Bronchial epithelial cell (primary cell): ENCODE measurements at regions not wholly inside any gene's neighbourhood (a gene's known extent, or its start where the extent isn't known, plus 50 kb on each side); places are given as distances from the start of the nearest gene placed in this dataset.

Source experiments
- DNase-seq: peaks from one replicate; pipeline ENCODE4 v3.0.0-alpha.2; 2010; ENCODE audit warnings: low read depth
- FAIRE-seq: peaks from 2 replicates; lab custom pipeline; 2011; peaks lifted over from hg19 to GRCh38; lab: Jason Lieb, UNC
- H3K27me3 ChIP-seq: 2 replicates; pipeline ENCODE4 v1.5.1; 2011; ENCODE audit warnings: low read length; ENCODE audit not compliant: control insufficient read depth, insufficient read depth
- H3K36me3 ChIP-seq: 2 replicates; pipeline ENCODE4 v1.5.1; 2011; ENCODE audit warnings: low read length; ENCODE audit not compliant: control insufficient read depth, insufficient read depth
- H3K4me3 ChIP-seq: 2 replicates; pipeline ENCODE4 v1.5.1; 2011; ENCODE audit warnings: mild to moderate bottlenecking, low read depth, low read length, control low read depth
- TF ChIP-seq, protein P1 (sequence below): IDR thresholded peaks from 2 replicates; pipeline ENCODE4 v1.5.1; 2011; ENCODE audit warnings: mild to moderate bottlenecking, moderate library complexity, low read length, control low read depth, inconsistent platforms; ENCODE audit not compliant: insufficient read depth, severe bottlenecking

DNA sequence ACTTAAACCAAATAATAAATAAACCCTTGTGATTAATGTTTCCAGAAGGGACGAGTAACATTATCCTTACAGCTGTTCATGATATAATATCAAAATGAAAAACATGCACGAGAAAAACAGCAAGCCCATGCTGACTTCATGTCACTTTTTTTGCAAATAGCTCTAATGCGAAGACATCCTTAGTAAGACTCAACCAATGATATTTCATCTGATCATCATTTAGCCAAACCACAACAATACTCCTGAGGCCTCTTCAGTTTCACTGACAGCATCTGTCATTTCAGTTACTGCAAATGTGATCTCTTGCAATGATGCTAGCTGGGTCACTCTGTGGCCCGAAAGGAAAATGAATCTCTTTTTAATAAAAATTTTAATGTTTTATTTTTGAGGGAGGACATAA is 74.0 kb downstream of the POLR2M start:
- DNase-seq (no peak), FAIRE-seq (no peak)
- no peaks in the 10 kb centered on the region for H3K27me3 ChIP-seq
- no peaks in the 10 kb centered on the region for H3K36me3 ChIP-seq
- no peak overlapping the region for H3K4me3 ChIP-seq
- TF ChIP-seq, protein P1, sequence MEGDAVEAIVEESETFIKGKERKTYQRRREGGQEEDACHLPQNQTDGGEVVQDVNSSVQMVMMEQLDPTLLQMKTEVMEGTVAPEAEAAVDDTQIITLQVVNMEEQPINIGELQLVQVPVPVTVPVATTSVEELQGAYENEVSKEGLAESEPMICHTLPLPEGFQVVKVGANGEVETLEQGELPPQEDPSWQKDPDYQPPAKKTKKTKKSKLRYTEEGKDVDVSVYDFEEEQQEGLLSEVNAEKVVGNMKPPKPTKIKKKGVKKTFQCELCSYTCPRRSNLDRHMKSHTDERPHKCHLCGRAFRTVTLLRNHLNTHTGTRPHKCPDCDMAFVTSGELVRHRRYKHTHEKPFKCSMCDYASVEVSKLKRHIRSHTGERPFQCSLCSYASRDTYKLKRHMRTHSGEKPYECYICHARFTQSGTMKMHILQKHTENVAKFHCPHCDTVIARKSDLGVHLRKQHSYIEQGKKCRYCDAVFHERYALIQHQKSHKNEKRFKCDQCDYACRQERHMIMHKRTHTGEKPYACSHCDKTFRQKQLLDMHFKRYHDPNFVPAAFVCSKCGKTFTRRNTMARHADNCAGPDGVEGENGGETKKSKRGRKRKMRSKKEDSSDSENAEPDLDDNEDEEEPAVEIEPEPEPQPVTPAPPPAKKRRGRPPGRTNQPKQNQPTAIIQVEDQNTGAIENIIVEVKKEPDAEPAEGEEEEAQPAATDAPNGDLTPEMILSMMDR, result no peak

DNA sequence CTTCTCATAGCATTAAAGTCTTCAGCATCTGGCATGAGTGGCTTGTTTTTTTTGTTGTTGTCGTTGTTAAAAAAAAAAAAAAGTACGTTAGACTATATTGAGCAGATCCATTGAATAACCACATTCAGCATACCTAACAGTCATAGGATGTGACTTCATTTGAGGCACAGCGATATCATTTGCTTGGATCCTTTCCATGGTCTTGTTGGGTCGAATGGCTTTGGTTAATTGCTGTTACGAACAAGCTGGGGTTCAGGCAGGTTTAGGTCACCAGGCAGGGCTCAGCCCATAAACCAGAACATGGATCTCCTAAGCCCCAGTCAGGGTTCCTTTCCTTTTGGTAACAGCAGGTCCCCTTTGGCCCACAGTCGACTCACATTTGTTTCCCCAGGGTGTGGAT is 76.2 kb downstream of the POLR2M start:
- DNase-seq, result no peak

DNA sequence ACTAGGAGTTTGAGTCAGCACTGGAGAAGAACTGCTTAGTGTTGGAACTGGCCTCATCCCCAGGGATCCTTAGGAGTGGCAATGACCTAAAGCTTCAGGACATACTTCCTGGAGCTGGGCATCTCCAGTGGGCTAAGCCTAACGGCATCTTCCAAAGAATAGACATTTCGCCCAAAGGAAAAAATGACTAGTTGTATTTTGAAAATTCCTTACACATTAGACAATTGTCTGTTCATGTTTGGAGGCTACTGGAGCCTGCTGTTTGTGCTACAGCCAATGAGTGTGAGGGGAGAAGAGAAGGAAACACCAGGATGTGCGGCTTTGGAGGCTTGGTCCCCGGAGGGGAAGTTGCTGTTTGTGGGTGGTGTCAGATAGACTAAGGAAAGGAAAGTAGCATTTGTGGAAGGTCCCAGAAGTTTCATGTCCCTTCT is 77.6 kb downstream of the POLR2M start:
- peak; percentile 47 for FAIRE-seq
- DNase-seq, result peak; percentile 29
- TF ChIP-seq, protein P1, result no peak
- H3K27me3 ChIP-seq, result no peaks in the 10 kb centered on the region
- no peak overlapping the region for H3K4me3 ChIP-seq
- no peaks in the 10 kb centered on the region for H3K36me3 ChIP-seq

More for the DNA sequence above, 76.2 kb downstream of the POLR2M start:
- Histone ChIP-seq H3K4me3 (no peak overlapping the region), H3K27me3 (no peaks in the 10 kb centered on the region), H3K36me3 (no peaks in the 10 kb centered on the region)
- FAIRE-seq, result no peak
- TF ChIP-seq, protein P1, result no peak

DNA sequence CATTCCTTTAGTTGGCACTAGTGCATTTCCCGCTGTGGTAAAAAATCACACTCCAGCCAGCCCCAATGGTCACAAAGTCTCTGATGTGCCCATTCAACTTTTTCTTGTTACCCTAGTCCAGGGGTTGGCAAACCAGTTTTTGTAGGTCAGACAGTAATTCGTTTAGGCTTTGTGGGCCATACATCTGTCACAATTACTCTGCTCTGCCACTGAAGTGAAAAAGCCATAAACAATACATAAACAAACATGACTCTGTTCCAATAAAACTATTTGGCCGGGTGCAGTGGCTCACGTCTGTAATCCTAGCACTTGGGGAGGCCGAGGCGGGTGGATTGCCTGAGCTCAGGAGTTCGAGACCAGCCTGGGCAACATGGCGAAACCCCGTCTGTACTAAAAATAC is 78.5 kb downstream of the POLR2M start:
- H3K4me3 ChIP-seq, result no peak overlapping the region
- H3K27me3 ChIP-seq, result no peaks in the 10 kb centered on the region
- TF ChIP-seq, protein P1, result no peak
- no peaks in the 10 kb centered on the region for H3K36me3 ChIP-seq
- no peak for DNase-seq
- no peak for FAIRE-seq

DNA sequence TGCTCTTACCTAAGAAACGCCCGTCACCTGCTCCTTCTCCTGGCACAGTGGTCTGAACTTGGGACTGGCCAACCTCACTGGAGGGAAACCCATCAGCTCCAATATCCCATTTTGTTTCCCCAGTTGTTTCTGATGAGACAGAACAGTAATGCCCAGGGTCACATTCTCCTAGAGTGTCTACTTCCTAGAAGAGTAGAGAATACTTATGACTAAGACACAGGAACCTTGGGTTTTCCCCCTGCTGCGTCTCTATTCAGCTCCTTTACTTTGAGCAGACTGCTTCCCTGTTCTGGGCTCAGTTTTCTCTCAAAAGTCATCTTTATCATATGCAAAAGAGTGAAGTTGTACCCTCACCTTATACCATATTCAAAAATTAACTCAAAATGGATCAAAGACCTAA is 79.4 kb downstream of the POLR2M start:
- no peak for FAIRE-seq
- DNase-seq, result no peak
- Histone ChIP-seq H3K4me3 (no peak overlapping the region), H3K36me3 (no peaks in the 10 kb centered on the region), H3K27me3 (no peaks in the 10 kb centered on the region)
- TF ChIP-seq, protein P1, result no peak

DNA sequence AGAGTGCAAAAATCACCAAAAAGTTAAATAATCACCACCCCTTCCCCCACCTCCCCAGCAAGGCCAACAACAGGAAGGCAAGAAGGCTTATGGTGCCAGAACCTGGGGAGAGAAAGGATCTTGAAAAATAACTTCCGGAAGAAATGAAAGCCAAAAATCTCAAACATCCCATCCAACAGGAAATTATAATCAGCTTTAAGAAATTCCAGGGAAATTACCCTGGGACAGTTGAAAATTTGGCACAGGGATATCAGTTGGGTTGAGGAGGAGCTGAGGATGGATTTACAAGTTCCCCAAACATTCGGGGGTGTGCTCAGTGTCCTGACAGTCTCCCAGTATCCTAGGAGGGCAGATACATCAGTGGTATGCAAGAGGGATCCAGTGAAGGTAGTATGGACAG is 82.7 kb downstream of the POLR2M start:
- FAIRE-seq (no peak), DNase-seq (no peak)
- TF ChIP-seq, protein P1, result no peak
- H3K27me3 ChIP-seq, result no peaks in the 10 kb centered on the region
- no peaks in the 10 kb centered on the region for H3K36me3 ChIP-seq
- no peak overlapping the region for H3K4me3 ChIP-seq
